NCI-H187 treated with DMSO at 0.1 percent for 48 hours (cell line): ENCODE measurements at regions not wholly inside any gene's neighbourhood (a gene's known extent, or its start where the extent isn't known, plus 50 kb on each side); places are given as distances from the start of the nearest gene placed in this dataset.
"Not testable (repeated sequence)": the region's sequence is repeated elsewhere in the genome, so short reads cannot be mapped to it uniquely, and the experiment has no call there.

Source experiments
- DNase-seq: peaks from one replicate; lab custom pipeline; 2025; lab: John Stamatoyannopoulos, UW

DNA sequence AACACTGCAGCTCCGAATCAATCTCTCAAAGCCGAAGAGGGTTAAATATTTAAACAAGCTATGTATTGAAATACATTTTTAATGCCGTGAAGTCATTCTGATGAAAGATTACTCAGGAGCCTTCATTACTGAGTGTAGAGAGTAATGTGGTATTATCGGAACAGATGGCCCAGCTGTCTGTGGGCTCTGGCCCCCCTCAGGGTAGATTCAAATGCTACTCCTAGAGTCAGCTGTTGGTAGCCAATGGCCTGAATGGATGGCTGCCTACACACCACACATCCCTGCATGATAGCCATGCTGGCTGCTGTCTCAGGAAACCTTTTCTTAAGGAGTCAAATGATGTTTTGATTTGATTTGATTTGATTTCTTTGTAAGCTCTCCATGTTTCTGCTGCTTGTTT is 732.3 kb upstream of the CELF4 start:
- DNase-seq: no peak

DNA sequence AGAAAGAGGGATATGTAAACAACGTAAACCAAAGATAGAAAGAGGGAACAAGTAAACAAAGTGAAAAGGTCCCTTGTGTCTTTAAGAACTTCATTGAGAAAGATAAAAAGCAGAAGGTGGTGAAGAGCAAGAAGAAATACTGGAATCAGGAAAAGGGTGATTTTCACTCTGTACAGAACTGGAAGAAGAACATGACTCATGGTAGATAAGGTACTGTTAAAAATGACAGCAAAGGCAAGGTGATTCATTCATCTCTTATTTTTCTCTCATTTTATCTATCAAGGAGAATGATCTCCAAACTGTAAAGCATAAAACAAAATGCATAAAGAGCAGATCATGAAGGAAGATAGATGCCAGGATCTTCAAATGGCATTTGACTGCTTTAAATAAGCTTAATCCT is 724.6 kb upstream of the CELF4 start:
- no peak for DNase-seq

- DNase-seq: no peak
These were observed 719.4 kb upstream of the CELF4 start for GRCh38 chr18:38284972-38285371.

- DNase-seq: no peak
These were observed 697.5 kb upstream of the CELF4 start for GRCh38 chr18:38263066-38263465.

- DNase-seq: no peak
These were observed 697.1 kb upstream of the CELF4 start for GRCh38 chr18:38262661-38263060.

DNA sequence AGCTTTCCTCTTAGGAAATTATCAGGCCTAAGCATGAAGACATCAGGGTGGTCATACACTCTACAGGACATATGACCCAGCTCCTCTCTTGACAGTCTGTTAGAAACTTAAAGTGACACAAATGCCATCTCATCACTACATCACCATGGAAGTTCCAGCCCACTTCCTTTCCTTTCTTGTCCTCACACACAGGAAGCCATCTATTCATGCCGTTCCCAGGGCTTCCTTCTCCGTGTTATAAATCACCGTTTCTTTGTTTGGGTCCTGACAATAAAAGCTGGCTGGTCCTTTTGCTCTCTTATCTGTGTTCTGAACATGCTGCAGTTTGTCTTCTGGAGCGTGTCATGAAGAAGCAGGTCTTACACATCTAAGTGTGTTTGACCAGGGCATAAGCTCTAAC is 692.1 kb upstream of the CELF4 start:
- no peak for DNase-seq

DNA sequence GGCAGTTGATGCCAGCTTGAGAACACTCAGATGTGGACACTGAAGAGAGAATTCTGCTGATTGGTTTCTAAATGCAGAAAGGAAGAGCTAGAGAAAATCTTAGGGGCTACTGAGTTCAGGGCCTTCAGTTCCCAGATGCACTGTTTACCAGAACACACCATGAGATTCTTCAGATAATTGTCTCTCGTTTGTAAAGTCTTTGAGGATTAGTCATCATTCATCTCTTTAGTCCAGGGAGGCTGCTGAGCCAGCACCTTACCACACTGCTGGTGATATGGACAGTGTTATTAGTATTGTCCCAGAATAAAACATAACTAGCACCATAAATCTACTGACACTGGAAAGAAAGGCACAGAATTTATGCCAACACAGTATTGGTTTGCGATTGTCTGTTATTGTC is 690.8 kb upstream of the CELF4 start:
- no peak for DNase-seq

DNA sequence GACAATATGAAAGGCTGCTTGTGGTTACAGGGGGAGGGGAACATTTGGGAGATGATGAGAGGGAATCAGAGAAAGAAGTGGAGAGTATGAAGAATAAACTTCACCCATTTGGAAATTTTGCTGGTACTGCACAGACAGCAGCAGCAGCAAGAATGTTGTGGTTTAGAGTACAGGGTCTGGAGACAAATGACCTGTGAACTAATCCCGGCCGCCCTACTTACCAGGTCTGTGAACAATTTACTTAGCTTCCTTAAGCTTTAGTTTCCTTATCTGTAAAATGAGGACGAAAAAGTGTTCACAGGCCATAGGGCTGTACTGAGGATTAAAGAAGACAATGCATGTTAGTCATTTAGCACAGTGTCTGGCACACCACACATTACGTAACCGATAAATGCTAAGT is 685.4 kb upstream of the CELF4 start:
- DNase-seq: no peak

DNA sequence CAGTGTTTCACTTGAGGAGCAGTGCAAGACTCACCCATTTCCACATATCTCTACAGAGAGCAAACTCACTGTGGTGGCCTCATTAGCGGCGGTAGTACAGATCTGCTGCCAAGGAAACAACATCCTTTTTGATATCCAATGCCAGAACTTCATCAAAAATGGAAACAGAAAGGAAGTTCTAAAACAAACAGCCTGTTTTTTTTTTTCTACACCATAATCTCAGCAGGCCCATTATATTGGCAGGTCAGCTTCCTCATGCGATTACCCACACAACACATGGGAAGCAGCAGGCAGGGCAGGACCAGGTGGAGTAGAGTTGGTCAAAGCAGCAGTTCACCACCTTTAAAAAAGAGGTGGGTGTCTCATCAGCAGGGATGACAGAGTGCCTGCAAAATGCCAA is 678.9 kb upstream of the CELF4 start:
- no peak for DNase-seq

DNA sequence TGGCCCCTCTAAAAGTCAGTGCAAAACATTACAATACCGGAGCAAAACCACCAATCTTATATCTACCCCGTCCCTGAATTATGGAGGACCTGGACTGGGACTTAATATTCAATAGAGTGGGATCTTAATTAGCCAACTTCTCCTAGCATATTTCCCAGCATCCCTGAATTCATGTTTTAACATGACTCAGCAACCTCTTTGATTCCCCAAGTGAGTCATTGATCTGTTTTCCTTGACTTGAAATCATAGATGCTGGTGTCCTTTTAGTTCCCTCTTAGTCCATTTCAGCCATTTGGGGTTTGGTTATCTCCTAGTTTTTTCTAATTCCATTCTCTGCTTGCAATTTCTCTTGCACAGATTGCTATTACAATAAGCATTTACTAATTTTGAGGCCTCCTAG is 677.7 kb upstream of the CELF4 start:
- DNase-seq: no peak

GRCh38 chr18:38241736-38242135 is 676.1 kb upstream of the CELF4 start:
- DNase-seq: no peak

- no peak for DNase-seq
These were observed 675.6 kb upstream of the CELF4 start for GRCh38 chr18:38241216-38241615.

DNA sequence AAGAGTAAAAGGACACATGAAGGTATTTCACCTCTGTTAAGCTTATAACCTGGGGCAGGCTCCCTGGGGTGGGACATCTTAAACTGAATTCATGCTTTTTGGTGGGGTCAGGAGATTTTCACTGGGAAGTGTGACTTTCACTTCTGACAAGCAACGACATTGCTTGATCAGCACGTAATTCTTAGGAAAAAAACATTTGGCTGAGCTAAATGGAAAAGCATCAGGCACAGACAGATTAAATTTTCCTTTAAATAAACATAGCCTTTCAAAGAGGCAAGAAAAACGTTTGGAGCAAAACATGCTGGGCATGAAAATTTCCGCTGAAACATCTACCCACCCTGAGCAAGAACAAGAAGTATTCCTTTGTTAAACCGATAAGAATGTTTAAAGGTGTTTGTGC is 674.0 kb upstream of the CELF4 start:
- no peak for DNase-seq

DNA sequence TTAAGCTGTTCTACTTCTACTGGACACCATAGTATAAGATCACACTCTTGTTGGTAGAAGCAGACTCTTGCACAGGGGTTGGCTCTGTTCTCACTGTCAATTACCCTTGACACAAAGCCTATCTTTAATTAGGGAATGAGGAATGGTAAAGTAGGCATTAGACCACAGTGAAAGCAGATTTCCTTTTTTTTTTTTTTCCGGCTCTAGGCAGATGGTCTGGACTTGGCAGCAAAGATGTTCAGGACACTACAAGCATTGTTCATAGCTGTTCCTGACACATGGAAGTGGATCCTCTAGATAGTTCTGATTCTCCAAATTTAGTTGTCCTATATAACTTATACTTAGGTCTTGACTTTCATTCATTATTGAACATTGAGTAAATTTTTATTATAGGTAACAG is 672.2 kb upstream of the CELF4 start:
- DNase-seq: no peak

DNA sequence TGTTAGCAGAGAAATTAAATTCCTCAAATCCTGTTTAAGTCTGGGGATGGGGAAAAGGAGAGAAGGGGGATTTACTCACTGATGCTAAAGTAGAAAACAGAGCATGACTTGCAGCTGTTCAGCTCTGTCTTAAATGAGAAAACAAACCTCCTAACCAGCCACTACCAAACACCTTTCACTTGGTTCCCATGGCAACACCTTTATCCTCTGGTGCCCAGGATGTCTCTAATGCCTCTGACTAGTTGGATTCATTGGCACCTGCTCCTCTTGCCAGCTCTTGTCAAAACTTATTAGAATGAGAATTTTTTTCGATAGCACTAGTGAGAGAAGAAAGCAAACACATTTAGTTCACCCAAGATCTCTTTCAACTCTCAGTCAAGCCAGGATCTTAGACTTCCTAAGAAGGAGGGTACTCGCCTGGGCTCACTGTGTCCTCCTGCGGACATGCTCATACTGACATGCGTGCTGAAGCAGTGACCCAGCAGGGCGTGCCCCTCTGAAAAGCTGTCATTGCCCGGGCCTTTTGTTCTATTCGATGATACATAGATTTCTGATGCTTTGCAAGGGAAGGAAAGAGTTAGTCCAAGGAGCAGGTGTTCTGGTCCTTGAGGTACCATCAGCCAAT is 656.0 kb upstream of the CELF4 start:
- peak; percentile 51 for DNase-seq

GRCh38 chr18:38198956-38199355 is 633.4 kb upstream of the CELF4 start:
- no peak for DNase-seq

GRCh38 chr18:38198526-38198925 is 632.9 kb upstream of the CELF4 start:
- DNase-seq: no peak

DNA sequence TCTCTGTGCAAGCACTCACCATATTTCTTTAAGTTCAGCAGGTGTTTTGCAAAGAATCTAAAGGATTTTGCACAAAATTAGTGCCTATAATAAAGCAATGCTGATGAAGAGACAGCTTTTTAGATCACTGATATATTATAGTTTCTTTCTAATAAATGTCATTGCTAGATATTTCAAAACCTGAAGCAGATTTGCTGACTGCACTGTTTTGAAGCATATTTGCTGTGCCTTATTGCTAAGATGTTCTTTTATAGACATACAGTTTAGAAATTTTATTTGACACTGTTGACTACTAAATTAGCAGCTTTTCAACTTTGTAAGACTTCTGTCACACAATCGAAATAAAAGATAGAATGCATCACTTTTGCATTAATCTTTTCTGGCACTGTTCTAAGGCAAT is 620.9 kb upstream of the CELF4 start:
- no peak for DNase-seq

DNA sequence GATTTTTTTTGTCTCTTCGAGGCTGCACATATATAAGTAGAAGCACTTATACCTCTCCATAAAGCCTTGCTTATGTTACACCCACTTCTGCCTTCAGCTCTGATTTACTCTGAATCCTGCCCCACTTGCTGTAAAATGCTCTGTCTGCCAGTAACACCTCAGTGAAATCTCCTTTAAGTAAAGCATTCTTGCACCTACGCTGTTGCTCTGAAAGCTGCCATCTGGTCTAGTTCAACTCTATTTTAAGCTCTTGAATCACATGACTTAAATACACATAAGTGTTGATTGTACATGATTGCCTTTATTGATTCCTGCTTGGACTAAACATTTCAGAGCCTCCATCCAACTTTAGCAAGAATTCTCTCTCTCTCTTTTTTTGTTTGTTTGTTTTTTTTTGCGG is 609.0 kb upstream of the CELF4 start:
- DNase-seq: peak; percentile 48

GRCh38 chr18:38174173-38174572 is 608.6 kb upstream of the CELF4 start:
- no peak for DNase-seq

GRCh38 chr18:38170845-38171244 is 605.2 kb upstream of the CELF4 start:
- no peak for DNase-seq

DNA sequence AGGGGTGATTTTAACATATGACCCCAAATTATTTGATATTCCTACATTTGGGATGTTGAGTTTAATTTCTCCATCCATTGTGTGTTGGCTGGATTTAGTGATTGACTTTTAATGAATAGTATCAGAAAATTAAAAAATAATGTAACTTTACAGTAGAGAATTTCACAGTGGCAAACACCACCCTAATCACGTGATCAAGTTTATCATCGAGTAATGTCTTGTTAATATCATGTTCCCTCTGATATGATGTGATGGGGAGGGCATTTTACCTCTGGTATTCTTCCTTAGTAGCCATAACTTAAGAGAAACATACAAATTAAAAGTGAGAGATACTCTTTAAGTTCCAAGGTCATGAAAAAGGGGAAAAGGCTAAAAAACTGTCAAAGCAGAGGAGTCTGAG is 602.0 kb upstream of the CELF4 start:
- DNase-seq: no peak

- not testable (repeated sequence) for DNase-seq
These were observed 587.5 kb upstream of the CELF4 start for GRCh38 chr18:38153116-38153515.

- DNase-seq: no peak
These were observed 551.1 kb upstream of the CELF4 start for GRCh38 chr18:38116716-38117115.

GRCh38 chr18:38115201-38115600 is 549.6 kb upstream of the CELF4 start:
- no peak for DNase-seq
